NCI-H446 treated with DMSO at 0.1 percent for 48 hours (cell line): ENCODE measurements at regions not wholly inside any gene's neighbourhood (a gene's known extent, or its start where the extent isn't known, plus 50 kb on each side); places are given as distances from the start of the nearest gene placed in this dataset.
"Not testable (repeated sequence)": the region's sequence is repeated elsewhere in the genome, so short reads cannot be mapped to it uniquely, and the experiment has no call there.

Experiments
- DNase-seq: peaks from one replicate; lab custom pipeline; 2025; lab: John Stamatoyannopoulos, UW

DNA sequence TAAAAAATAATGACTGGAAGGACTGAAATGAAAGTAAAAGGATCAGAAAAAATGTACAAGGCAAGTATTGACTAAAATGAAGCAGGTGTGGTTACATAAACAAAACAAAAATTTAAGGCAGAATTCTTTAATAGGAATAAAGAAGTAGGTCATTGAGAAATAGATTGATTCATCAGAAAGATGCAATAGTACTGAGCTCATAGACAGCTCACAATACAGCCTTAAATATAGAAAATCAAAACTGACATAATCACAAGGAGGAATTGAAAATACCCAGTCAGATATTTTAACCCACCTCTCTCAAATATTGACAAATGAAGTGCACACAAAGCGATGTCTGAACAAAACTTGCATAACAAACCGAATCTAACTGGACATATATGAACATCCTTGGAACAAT, 366.8 kb upstream of the DPYD start:
- DNase-seq, result no peak

- DNase-seq, result no peak
Observed at GRCh38 chr1:98286656-98287055, 365.8 kb upstream of the DPYD start.

DNA sequence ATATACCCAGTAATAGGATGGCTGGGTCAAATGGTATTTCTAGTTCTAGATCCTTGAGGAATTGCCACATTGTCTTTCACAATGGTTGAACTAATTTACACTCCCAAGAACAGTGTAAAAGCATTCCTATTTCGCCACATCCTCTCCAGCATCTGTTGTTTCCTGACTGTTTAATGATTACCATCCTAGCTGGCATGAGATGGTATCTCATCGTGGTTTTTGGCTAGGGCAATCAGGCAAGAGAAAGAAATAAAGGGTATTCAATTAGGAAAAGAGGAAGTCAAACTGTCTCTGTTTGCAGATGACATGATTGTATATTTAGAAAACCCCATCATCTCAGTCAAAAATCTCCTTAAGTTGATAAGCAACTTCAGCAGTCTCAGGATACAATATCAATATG, 364.5 kb upstream of the DPYD start:
- not testable (repeated sequence) for DNase-seq

- no peak for DNase-seq
Observed at GRCh38 chr1:98280049-98280448, 359.2 kb upstream of the DPYD start.

DNA sequence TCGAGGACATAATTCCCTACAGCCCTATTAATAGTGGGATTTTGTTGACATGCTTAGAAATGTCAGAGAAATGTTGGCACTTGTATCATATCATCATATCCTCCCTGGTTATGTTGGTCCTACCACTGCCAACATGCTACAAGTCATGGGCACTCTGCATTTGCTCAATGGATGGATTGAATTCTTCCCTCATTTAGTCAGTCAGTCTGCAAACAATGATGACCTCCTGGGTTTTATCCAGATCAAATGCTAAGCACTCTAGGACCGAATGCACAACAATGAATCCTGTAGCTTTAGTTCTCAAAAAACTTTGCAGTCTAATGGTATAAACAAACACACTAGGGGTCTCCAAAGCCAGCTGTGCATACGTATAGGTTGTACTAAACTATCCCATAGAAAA, 357.2 kb upstream of the DPYD start:
- no peak for DNase-seq

GRCh38 chr1:98277118-98277517, 356.3 kb upstream of the DPYD start:
- DNase-seq, result no peak

DNA sequence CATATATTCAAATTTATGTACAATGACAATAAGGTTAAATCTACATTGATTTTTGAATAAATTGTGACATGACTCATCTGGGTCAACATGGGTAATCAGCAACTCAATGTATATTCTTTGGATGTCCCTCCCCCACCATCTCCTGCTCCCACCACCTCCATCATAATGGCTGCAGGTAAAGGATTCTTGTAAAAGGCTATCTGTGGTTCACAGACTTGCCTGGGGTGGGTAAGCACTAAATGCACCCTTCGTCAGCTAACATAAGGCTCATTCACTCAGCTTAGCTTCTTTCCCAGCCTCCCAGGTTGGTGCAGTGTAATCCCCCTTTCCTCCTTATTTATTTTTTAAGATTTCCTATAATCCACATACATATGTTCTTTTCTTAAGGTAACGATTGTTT, 355.7 kb upstream of the DPYD start:
- DNase-seq, result no peak

GRCh38 chr1:98268316-98268715, 347.5 kb upstream of the DPYD start:
- no peak for DNase-seq

GRCh38 chr1:98267423-98267822, 346.6 kb upstream of the DPYD start:
- no peak for DNase-seq

DNA sequence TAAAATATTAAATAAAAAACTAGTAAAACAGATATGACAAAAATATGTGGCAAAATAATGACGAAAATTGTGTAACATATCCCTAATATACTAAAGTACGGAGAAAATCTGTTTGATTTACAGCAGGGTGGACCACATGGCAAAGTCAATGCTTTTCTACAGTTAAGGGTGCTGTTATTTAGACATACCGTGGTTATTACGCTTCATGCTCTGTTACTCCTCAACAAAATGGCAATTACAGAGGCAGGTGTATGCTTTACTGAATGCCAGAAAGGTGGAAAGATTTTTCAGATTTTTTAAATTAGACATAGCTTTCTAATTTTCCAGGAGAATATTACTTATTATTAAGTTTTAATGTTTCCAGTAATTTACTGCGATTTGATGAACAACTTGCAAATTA, 343.9 kb upstream of the DPYD start:
- no peak for DNase-seq

DNA sequence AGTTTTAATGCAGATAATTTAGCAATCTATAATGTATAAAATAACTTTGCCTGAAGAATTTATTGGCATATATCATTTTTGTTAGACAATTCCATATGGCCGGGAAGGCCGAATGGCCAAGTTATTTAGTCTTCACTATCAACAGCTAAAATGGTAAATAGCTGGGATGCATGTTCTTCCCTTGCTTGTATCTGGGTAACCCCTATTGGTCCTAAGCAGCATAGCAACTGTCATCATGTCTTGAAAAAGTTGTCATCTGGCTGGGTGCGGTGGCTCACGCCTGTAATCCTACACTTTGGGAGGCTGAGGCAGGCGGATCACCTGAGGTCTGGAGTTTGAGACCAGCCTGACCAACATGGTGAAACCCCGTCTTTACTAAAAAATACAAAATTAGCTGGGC, 340.0 kb upstream of the DPYD start:
- DNase-seq, result no peak

- DNase-seq, result no peak
Observed at GRCh38 chr1:98260412-98260811, 339.6 kb upstream of the DPYD start.

- no peak for DNase-seq
Observed at GRCh38 chr1:98256700-98257099, 335.9 kb upstream of the DPYD start.

- DNase-seq, result no peak
Observed at GRCh38 chr1:98253145-98253544, 332.3 kb upstream of the DPYD start.

DNA sequence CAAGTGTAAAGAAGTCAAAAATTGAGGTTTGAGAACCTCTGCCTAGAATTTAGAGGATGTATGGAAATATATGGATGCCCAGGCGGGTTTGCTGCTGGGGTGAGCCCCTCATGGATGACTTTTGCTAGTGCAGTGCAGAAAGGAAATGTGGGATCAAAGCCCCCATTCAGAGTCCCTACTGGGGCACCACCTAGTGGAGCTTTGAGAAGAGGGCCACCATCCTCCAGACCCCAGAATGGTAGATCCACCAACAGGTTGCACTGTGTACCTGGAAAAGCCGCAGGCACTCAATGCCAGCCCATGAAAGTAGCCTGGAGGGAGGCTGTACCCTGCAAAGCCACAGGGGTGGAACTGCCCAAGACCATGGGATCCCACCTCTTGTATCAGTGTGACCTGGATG, 330.7 kb upstream of the DPYD start:
- DNase-seq, result no peak

- no peak for DNase-seq
Observed at GRCh38 chr1:98232678-98233077, 311.8 kb upstream of the DPYD start.

DNA sequence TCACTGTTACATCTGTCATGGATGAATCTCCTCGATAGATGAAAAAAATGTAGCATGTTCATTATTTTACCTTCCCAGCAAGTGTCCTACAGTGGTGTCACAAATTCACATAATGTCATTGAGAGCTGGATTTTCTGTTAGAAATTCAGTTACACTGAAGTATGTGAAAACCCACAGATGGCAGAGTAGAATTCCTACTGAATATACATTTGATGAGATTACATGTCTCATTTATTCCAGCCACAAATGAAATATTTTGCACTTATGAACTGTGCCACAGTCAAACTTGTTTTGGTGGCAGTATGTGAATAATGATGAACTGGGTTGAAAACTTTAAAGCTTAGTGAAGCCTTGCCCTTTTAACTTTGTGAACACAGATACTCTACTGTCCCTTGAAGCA, 301.9 kb upstream of the DPYD start:
- DNase-seq, result no peak

- no peak for DNase-seq
Observed at GRCh38 chr1:98221923-98222322, 301.1 kb upstream of the DPYD start.

DNA sequence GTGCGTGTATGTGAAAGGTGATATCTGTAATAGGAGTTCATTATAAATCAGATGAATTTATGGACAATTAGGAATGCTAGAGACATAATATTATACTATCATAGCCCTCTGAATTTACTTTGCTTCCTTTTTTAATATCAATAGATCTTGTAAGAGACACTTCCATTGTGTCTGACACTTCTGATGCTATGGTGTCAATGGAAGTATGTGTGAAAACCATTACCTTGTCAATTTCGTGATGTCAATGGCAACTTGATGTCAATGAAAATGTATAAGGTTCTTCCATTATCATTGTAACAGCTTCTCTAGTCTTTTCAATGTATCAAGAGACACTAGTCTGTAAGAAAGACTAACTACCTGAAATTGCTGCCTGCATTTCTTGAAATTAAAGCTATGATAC, 296.8 kb upstream of the DPYD start:
- DNase-seq, result no peak

DNA sequence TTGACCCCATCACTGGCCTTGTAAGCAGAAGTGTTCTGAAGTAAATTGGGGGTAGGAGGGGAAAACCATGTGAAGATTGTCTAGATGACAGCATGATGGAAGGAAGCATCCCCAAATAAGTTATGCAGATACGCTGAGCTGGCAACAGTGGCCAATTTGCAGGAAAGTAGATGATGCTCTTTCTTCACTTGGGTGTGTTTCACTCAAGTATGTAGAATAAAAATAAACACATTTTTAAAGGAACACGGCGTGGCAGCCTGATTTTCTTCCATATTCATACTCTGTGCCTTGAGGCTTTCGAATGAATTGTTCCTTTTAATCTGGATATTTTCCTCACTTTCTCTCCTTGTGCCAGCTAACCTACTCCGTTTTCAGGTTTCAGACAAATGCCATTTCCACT, 295.5 kb upstream of the DPYD start:
- DNase-seq, result no peak

- DNase-seq, result no peak
Observed at GRCh38 chr1:98211271-98211845, 290.5 kb upstream of the DPYD start.

GRCh38 chr1:98210563-98210962, 289.7 kb upstream of the DPYD start:
- no peak for DNase-seq

GRCh38 chr1:98210064-98210463, 289.2 kb upstream of the DPYD start:
- no peak for DNase-seq

DNA sequence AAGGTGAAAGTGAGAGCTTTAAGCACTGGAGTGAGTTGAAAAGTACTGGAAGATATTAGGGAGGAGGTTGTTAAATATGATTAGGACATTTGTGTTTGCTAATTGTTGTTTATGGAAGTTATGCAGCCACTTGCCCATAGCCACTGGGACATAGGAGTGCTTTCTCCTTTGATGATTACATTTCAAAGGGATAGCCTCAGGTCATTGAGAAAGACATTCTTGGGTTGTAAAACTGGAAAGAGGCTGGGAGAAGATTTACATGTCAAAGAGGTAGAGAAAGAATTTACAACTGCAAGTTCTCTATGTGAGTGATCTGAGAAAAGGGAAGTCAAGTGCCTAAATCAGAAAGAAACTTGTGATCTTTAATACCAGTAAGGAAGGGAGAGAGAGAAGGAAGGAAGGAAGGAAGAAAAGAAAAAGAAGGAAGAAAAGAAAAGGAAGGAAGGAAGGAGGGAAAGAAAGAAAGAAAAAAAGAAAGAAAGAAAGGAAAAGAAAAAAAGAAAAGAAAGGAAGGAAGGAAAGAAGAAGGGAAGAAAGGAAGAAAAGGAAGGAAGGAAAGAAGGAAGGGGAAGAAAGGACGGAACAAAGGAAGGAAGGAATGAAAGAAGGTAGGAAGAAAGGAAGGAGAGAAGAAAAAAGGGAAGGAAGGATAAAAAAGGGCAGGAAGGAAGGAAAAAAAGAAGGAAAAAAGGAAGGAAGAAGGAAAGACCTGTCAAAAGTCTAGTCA, 284.6 kb upstream of the DPYD start:
- DNase-seq, result no peak
